ENCODE measurements at regions not wholly inside any gene's neighbourhood (a gene's known extent, or its start where the extent isn't known, plus 50 kb on each side); places are given as distances from the start of the nearest gene placed in this dataset.

DNA sequence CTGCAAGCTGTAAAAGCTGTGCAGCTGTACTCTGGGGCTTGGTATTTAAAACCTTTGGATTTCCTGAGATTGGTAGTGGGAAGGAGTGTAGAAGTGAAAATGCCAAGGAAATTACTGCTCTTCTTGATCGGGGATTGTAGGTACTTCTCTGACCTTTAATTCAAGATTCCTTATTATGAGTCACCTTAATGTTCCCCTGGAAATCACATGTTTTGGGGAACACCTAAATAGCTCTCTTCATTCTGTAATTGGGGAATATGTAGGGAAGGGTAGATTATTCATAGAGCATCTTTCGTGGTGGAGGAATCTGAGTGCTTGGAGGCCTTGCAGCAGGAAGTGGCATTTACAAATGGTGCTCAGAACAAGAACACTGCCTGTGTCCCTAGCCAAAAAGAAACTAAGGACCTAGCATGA, 137.8 kb downstream of the UCHL1 start:
- Histone ChIP-seq H2AK5ac (ENCODE audit: insufficient read length, low read length) (no peak overlapping the region), H2BK12ac (ENCODE audit: insufficient read length, low read depth, low read length) (no peak overlapping the region), H3K23ac (ENCODE audit: insufficient read length, low read depth, low read length) (no peak overlapping the region), H3K14ac (ENCODE audit: insufficient read depth, low read length) (no peak overlapping the region), H3K18ac (ENCODE audit: insufficient read length, low read depth, low read length) (no peak overlapping the region), H3K79me1 (ENCODE audit: insufficient read depth, low read depth, low read length, poor library complexity, severe bottlenecking) (no peaks in the 10 kb centered on the region), H3K9ac (ENCODE audit: extremely low read depth, insufficient read length, low read length) (no peak overlapping the region), H4K20me1 (ENCODE audit: control insufficient read depth, insufficient read depth, insufficient read length) (no peaks in the 10 kb centered on the region), H3K56ac (ENCODE audit: insufficient read length, low read depth, low read length) (no peak overlapping the region), H2BK15ac (ENCODE audit: low read depth, low read length) (no peak overlapping the region), H3K9me3 (ENCODE audit: control insufficient read depth, low read depth, low read length) (no peaks in the 10 kb centered on the region), H3K4ac (ENCODE audit: low read depth, low read length) (no peak overlapping the region), H3K4me1 (ENCODE audit: insufficient read depth, low read length) (0 out of 2 replicates have a peak, but pooled peaks cover 2% of the 10 kb centered on the region), H3K79me2 (ENCODE audit: insufficient read depth, low read length) (no peaks in the 10 kb centered on the region), H2BK5ac (ENCODE audit: insufficient read length, low read length) (no peak overlapping the region), H4K5ac (ENCODE audit: insufficient read length, low read depth, low read length) (no peak overlapping the region), H4K8ac (replicated peaks; ENCODE audit: insufficient read length, low read depth, low read length) (no peak overlapping the region), H3T11ph (ENCODE audit: low read length) (no peak overlapping the region), H3K4me2 (ENCODE audit: insufficient read depth, insufficient read length, low read length) (no peak overlapping the region), H2BK20ac (ENCODE audit: low read depth, low read length, poor library complexity, severe bottlenecking) (no peak overlapping the region), H3K27me3 (ENCODE audit: insufficient read depth, low read length) (no peaks in the 10 kb centered on the region), H4K91ac (ENCODE audit: insufficient read length, low read depth, low read length) (no peak overlapping the region), H3K23me2 (ENCODE audit: insufficient read length, low read depth, low read length, poor library complexity, severe bottlenecking) (no peaks in the 10 kb centered on the region), H3K27ac (ENCODE audit: insufficient read length, low read depth, low read length) (no peak overlapping the region), H2BK120ac (ENCODE audit: low read depth, low read length, poor library complexity, severe bottlenecking) (no peak overlapping the region), H2AFZ (ENCODE audit: low read length) (no peak overlapping the region)
- no peak overlapping the region for H3K27ac Mint-ChIP-seq
- no peaks in the 10 kb centered on the region for H3K9me3 Mint-ChIP-seq
- peaks cover 2% of the 10 kb centered on the region; the same call in 1 of the 2 replicates for H3K27me3 Mint-ChIP-seq (ENCODE audit: low read depth)
- no peaks in the 10 kb centered on the region for H3K36me3 Mint-ChIP-seq (ENCODE audit: insufficient read depth in 1 of 3, low read depth in 3 of 3)
- DNase-seq, result no peak
- WGBS (ENCODE audit: extremely low coverage, insufficient read length, low lambda C conversion rate), result no CpG with 5 or more reads among the region's 2 CpGs
- TF ChIP-seq, protein P1, sequence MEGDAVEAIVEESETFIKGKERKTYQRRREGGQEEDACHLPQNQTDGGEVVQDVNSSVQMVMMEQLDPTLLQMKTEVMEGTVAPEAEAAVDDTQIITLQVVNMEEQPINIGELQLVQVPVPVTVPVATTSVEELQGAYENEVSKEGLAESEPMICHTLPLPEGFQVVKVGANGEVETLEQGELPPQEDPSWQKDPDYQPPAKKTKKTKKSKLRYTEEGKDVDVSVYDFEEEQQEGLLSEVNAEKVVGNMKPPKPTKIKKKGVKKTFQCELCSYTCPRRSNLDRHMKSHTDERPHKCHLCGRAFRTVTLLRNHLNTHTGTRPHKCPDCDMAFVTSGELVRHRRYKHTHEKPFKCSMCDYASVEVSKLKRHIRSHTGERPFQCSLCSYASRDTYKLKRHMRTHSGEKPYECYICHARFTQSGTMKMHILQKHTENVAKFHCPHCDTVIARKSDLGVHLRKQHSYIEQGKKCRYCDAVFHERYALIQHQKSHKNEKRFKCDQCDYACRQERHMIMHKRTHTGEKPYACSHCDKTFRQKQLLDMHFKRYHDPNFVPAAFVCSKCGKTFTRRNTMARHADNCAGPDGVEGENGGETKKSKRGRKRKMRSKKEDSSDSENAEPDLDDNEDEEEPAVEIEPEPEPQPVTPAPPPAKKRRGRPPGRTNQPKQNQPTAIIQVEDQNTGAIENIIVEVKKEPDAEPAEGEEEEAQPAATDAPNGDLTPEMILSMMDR (conservative IDR thresholded peaks at IDR 0.05), result no peak
- H3K4me1 Mint-ChIP-seq, result peaks cover 12 to 33% of the 10 kb centered on the region in 2 experiments
- H3K4me3 Mint-ChIP-seq, result no peak overlapping the region
